ENCODE measurements at regions not wholly inside any gene's neighbourhood (a gene's known extent, or its start where the extent isn't known, plus 50 kb on each side); places are given as distances from the start of the nearest gene placed in this dataset.
A peak's percentile ranks its signal among the peaks of the same experiment; 100 is the strongest.

DNA sequence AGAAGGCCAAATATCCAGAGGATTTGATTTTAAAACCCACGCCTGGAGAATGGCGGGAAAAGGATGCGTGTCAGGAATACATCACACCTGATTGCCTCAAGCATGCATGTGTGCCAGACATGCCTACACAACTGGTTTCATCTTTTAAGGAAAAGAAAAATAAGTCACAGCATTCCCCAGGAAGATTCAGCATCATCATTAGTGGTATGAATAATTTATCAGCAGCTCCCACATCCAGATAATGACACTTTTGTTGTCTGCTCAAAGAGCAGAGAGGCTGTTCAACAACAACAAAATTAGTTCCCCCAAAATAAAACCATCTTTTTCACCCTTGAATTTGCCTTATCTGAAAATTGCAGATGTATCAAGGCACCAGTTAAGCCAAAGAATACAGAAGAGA is 328.6 kb upstream of the C1orf87 start:
- peaks cover 6% of the 10 kb centered on the region for H3K4me1 Mint-ChIP-seq (ENCODE audit: low read depth, unreplicated experiment)
- no peak for DNase-seq
- no peaks in the 10 kb centered on the region for H3K36me3 Mint-ChIP-seq (ENCODE audit: unreplicated experiment)
- H3K4me3 Mint-ChIP-seq (ENCODE audit: unreplicated experiment) = peak overlapping the region; percentile 7
- H3K27ac Mint-ChIP-seq (ENCODE audit: unreplicated experiment) = no peak overlapping the region
- H3K9me3 Mint-ChIP-seq (ENCODE audit: unreplicated experiment) = no peaks in the 10 kb centered on the region
- H3K27me3 Mint-ChIP-seq (ENCODE audit: unreplicated experiment) = no peaks in the 10 kb centered on the region
- TF ChIP-seq CTCF (IDR thresholded peaks at IDR 0.05; ENCODE audit: partially characterized antibody, unreplicated experiment) = no peak

DNA sequence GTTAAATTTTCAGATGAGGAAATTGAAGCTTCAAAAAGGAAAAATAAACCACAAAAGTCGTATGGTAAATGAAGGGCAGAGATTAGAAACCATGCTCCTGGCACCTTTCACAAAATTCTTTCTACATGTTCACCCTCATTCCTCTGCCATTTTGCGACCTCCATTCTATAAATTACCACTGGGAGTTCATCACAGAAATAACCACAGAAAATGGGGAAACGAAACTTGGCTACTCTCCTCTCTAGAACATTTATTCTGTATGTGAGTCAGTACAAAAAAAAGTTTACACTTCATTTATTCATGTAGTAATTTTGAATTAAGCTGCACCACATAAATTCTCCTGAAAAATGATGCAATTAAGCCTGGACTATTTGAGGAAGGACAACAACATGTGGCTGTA is 320.9 kb upstream of the C1orf87 start:
- H3K9me3 Mint-ChIP-seq (ENCODE audit: unreplicated experiment) = no peaks in the 10 kb centered on the region
- H3K27ac Mint-ChIP-seq (ENCODE audit: unreplicated experiment) = no peak overlapping the region
- H3K4me3 Mint-ChIP-seq (ENCODE audit: unreplicated experiment) = no peak overlapping the region
- no peaks in the 10 kb centered on the region for H3K27me3 Mint-ChIP-seq (ENCODE audit: unreplicated experiment)
- TF ChIP-seq CTCF (IDR thresholded peaks at IDR 0.05; ENCODE audit: partially characterized antibody, unreplicated experiment) = no peak
- no peaks in the 10 kb centered on the region for H3K4me1 Mint-ChIP-seq (ENCODE audit: low read depth, unreplicated experiment)
- no peaks in the 10 kb centered on the region for H3K36me3 Mint-ChIP-seq (ENCODE audit: unreplicated experiment)
- DNase-seq = no peak

- no peaks in the 10 kb centered on the region for H3K36me3 Mint-ChIP-seq (ENCODE audit: unreplicated experiment)
- no peak for TF ChIP-seq CTCF (IDR thresholded peaks at IDR 0.05; ENCODE audit: partially characterized antibody, unreplicated experiment)
- DNase-seq = no peak
- H3K4me1 Mint-ChIP-seq (ENCODE audit: low read depth, unreplicated experiment) = peaks cover 2% of the 10 kb centered on the region
- H3K27ac Mint-ChIP-seq (ENCODE audit: unreplicated experiment) = no peak overlapping the region
- H3K4me3 Mint-ChIP-seq (ENCODE audit: unreplicated experiment) = no peak overlapping the region
- H3K27me3 Mint-ChIP-seq (ENCODE audit: unreplicated experiment) = no peaks in the 10 kb centered on the region
- no peaks in the 10 kb centered on the region for H3K9me3 Mint-ChIP-seq (ENCODE audit: unreplicated experiment)
Observed at GRCh38 chr1:60390593-60391282, 317.2 kb upstream of the C1orf87 start.

GRCh38 chr1:60388092-60388987 is 314.8 kb upstream of the C1orf87 start:
- no peak for DNase-seq
- Mint-ChIP-seq H3K9me3 (ENCODE audit: unreplicated experiment) (no peaks in the 10 kb centered on the region), H3K4me1 (ENCODE audit: low read depth, unreplicated experiment) (peaks cover 2% of the 10 kb centered on the region), H3K27ac (ENCODE audit: unreplicated experiment) (no peak overlapping the region), H3K36me3 (ENCODE audit: unreplicated experiment) (no peaks in the 10 kb centered on the region), H3K4me3 (ENCODE audit: unreplicated experiment) (no peak overlapping the region), H3K27me3 (ENCODE audit: unreplicated experiment) (no peaks in the 10 kb centered on the region)
- no peak for TF ChIP-seq CTCF (IDR thresholded peaks at IDR 0.05; ENCODE audit: partially characterized antibody, unreplicated experiment)

- no peak for TF ChIP-seq CTCF (IDR thresholded peaks at IDR 0.05; ENCODE audit: partially characterized antibody, unreplicated experiment)
- DNase-seq = no peak
- Mint-ChIP-seq H3K27me3 (ENCODE audit: unreplicated experiment) (no peaks in the 10 kb centered on the region), H3K36me3 (ENCODE audit: unreplicated experiment) (no peaks in the 10 kb centered on the region), H3K4me3 (ENCODE audit: unreplicated experiment) (no peak overlapping the region), H3K4me1 (ENCODE audit: low read depth, unreplicated experiment) (peaks cover 2% of the 10 kb centered on the region), H3K9me3 (ENCODE audit: unreplicated experiment) (no peaks in the 10 kb centered on the region), H3K27ac (ENCODE audit: unreplicated experiment) (no peak overlapping the region)
Observed at GRCh38 chr1:60387175-60387574, 313.6 kb upstream of the C1orf87 start.

Measured in glutamatergic neuron (in vitro differentiated cells).